Erythroblast (primary cell): ENCODE measurements at regions not wholly inside any gene's neighbourhood (a gene's known extent, or its start where the extent isn't known, plus 50 kb on each side); places are given as distances from the start of the nearest gene placed in this dataset.

ENCODE experiments used
- GATA1 ChIP-seq: IDR thresholded peaks from 2 replicates; pipeline ENCODE4 v1.6.1; 2011; ENCODE audit warnings: low read depth, mild to moderate bottlenecking, control low read depth, low read length, moderate library complexity
- POLR2A ChIP-seq: IDR thresholded peaks from 2 replicates; pipeline ENCODE4 v1.6.1; 2011; ENCODE audit warnings: mild to moderate bottlenecking, low read length

GRCh38 chr16:79806757-79807156 is 206.2 kb upstream of the MAF start:
- TF ChIP-seq POLR2A (no peak), GATA1 (no peak)
